AG08396 (cell line): ENCODE measurements at regions not wholly inside any gene's neighbourhood (a gene's known extent, or its start where the extent isn't known, plus 50 kb on each side); places are given as distances from the start of the nearest gene placed in this dataset.

Source experiments
- DNase-seq: peaks from one replicate; pipeline ENCODE4 v3.0.0; 2012; ENCODE audit warnings: low spot score, mixed read lengths

GRCh38 chr18:24672165-24672941, 211.9 kb downstream of the HRH4 start:
- peak; percentile 38 for DNase-seq

GRCh38 chr18:24674200-24674599, 213.8 kb downstream of the HRH4 start:
- no peak for DNase-seq

GRCh38 chr18:24674605-24675004, 214.2 kb downstream of the HRH4 start:
- DNase-seq: no peak

- DNase-seq: peak; percentile 56
Measured at GRCh38 chr18:24677011-24677410, 216.6 kb downstream of the HRH4 start.

- no peak for DNase-seq
Measured at GRCh38 chr18:24678107-24678506, 217.7 kb downstream of the HRH4 start.

GRCh38 chr18:24678626-24679025, 218.2 kb downstream of the HRH4 start:
- peak; percentile 23 for DNase-seq

- DNase-seq: no peak
Measured at GRCh38 chr18:24679062-24679461, 218.6 kb downstream of the HRH4 start.

GRCh38 chr18:24683925-24684324, 223.5 kb downstream of the HRH4 start:
- no peak for DNase-seq

GRCh38 chr18:24685254-24685959, 225.0 kb downstream of the HRH4 start:
- no peak for DNase-seq

- DNase-seq: no peak
Measured at GRCh38 chr18:24695168-24695567, 234.7 kb downstream of the HRH4 start.

GRCh38 chr18:24702001-24702515, 241.6 kb downstream of the HRH4 start:
- DNase-seq: no peak

- DNase-seq: no peak
Measured at GRCh38 chr18:24703316-24703715, 242.9 kb downstream of the HRH4 start.

GRCh38 chr18:24704946-24705630, 244.7 kb downstream of the HRH4 start:
- DNase-seq: peak; percentile 79

- no peak for DNase-seq
Measured at GRCh38 chr18:24710474-24710873, 250.0 kb downstream of the HRH4 start.

GRCh38 chr18:24719791-24720190, 259.4 kb downstream of the HRH4 start:
- DNase-seq: no peak

- no peak for DNase-seq
Measured at GRCh38 chr18:24721388-24721787, 261.0 kb downstream of the HRH4 start.

- no peak for DNase-seq
Measured at GRCh38 chr18:24725644-24726415, 265.4 kb downstream of the HRH4 start.

- DNase-seq: peak; percentile 39
Measured at GRCh38 chr18:24726727-24727492, 266.5 kb downstream of the HRH4 start.

- DNase-seq: no peak
Measured at GRCh38 chr18:24727685-24728084, 267.2 kb downstream of the HRH4 start.

- no peak for DNase-seq
Measured at GRCh38 chr18:24731158-24731557, 270.7 kb downstream of the HRH4 start.

GRCh38 chr18:24731981-24732380, 271.5 kb downstream of the HRH4 start:
- DNase-seq: no peak
